Esophagus muscularis mucosa (tissue), 4 donors: ENCODE measurements at regions not wholly inside any gene's neighbourhood (a gene's known extent, or its start where the extent isn't known, plus 50 kb on each side); places are given as distances from the start of the nearest gene placed in this dataset.

ENCODE experiments used
- DNase-seq: peaks from one replicate; pipeline ENCODE4 v3.0.0-alpha.2; 2017; ENCODE audit errors: extremely low spot score
- H3K27ac ChIP-seq, 4 donors: fragments of 200-600 bp; sonication (generic); replicated peaks in 1 of 4; 1 replicate in 3 of 4; 2 replicates in 1 of 4; pipeline ENCODE4 v1.5.1; 2016 to 2019; ENCODE audit warnings: mild to moderate bottlenecking in 1 of 4
- H3K27me3 ChIP-seq, 4 donors: fragments of 200-600 bp; sonication (generic); one replicate each; pipeline versions ENCODE4 v1.5.1 to v1.6.0; 2016 to 2019
- H3K36me3 ChIP-seq, 4 donors: fragments of 200-600 bp; sonication (generic); one replicate each; pipeline ENCODE4 v1.5.1; 2016 to 2019
- H3K4me1 ChIP-seq, 4 donors: fragments of 200-600 bp; sonication (generic); one replicate each; pipeline ENCODE4 v1.5.1; 2016 to 2019
- H3K4me3 ChIP-seq, 4 donors: fragments of 200-600 bp; sonication (generic); 1 replicate in 2 of 4; 2 replicates in 2 of 4; pipeline ENCODE4 v1.5.1; 2016 to 2019; ENCODE audit warnings: mild to moderate bottlenecking in 4 of 4, moderate library complexity in 1 of 4
- H3K9me3 ChIP-seq, 4 donors: fragments of 200-600 bp; sonication (generic); 1 replicate in 3 of 4; 2 replicates in 1 of 4; pipeline ENCODE4 v1.5.1; 2016 to 2019
- CTCF ChIP-seq, 3 experiments: fragments of 200-600 bp in 2 of 3; fragments of 450-650 bp in 1 of 3; sonication (generic) in 2 of 3; IDR thresholded peaks; one replicate each; pipeline ENCODE4 v1.5.1; 2017 to 2019; ENCODE audit warnings: antibody characterized with exemption in 3 of 3, mild to moderate bottlenecking in 2 of 3, moderate library complexity in 1 of 3
- EP300 ChIP-seq: sonication (generic); formaldehyde crosslinking; IDR thresholded peaks from one replicate; pipeline ENCODE4 v1.6.1; 2017; ENCODE audit warnings: antibody characterized with exemption
- POLR2A ChIP-seq: fragments of 450-650 bp; IDR thresholded peaks from one replicate; pipeline ENCODE4 v1.6.1; 2017; ENCODE audit warnings: antibody characterized with exemption, moderate library complexity, mild to moderate bottlenecking, low read depth
- POLR2AphosphoS5 ChIP-seq, 2 donors: sonication (generic); formaldehyde crosslinking; IDR thresholded peaks; one replicate each; pipeline ENCODE4 v1.6.1; 2017; ENCODE audit warnings: antibody characterized with exemption in 2 of 2
- WGBS: methylation state at CpG from one replicate; pipeline ENCODE4 v1.1.5; 2018; 5-methylcytosine and 5-hydroxymethylcytosine counted together
- intact Hi-C: fragments of 100-400 bp; cut with DNase I; formaldehyde crosslinking; loops from one replicate; pipeline ENCODE4 v1.15.1; 2023

- Histone ChIP-seq H3K27ac (no peak overlapping the region), H3K27me3 (no peaks in the 10 kb centered on the region), H3K9me3 (no peaks in the 10 kb centered on the region), H3K36me3 (no peaks in the 10 kb centered on the region), H3K4me3 (no peak overlapping the region), H3K4me1 (peaks cover 0 to 21% (median 16%) of the 10 kb centered on the region in 4 donors)
- TF ChIP-seq CTCF (IDR thresholded peaks at IDR 0.05) (no peak), EP300 (no peak), POLR2AphosphoS5 (IDR thresholded peaks at IDR 0.05) (no peak), POLR2A (no peak)
- intact Hi-C loops, result no loop called here
- WGBS, result 98% methylated on average over 3 of the region's 3 CpGs
- no peak for DNase-seq
Observed at GRCh38 chr4:173591760-173592159, 61.7 kb upstream of the HAND2 start.

- Histone ChIP-seq H3K4me3 (no peak overlapping the region), H3K9me3 (no peaks in the 10 kb centered on the region), H3K27ac (no peak overlapping the region), H3K4me1 (peaks cover 1 to 30% (median 27%) of the 10 kb centered on the region in 4 donors), H3K27me3 (no peaks in the 10 kb centered on the region), H3K36me3 (no peaks in the 10 kb centered on the region)
- no peak for DNase-seq
- intact Hi-C loops, result no loop called here
- TF ChIP-seq POLR2A, result no peak
- TF ChIP-seq EP300, result no peak
- TF ChIP-seq POLR2AphosphoS5 (IDR thresholded peaks at IDR 0.05), result no peak
- no peak for TF ChIP-seq CTCF (IDR thresholded peaks at IDR 0.05)
- 64% methylated on average over 4 of the region's 4 CpGs for WGBS
Observed at GRCh38 chr4:173590697-173591096, 60.7 kb upstream of the HAND2 start.

- intact Hi-C loops, result no loop called here
Observed at GRCh38 chr4:173585876-173586572, 56.0 kb upstream of the HAND2 start.

GRCh38 chr4:173584506-173584905 lies 54.5 kb upstream of the HAND2 start:
- WGBS, result 70% methylated on average over 4 of the region's 4 CpGs
- intact Hi-C loops, result no loop called here
- peaks cover 6 to 33% (median 27%) of the 10 kb centered on the region in 4 donors for H3K4me1 ChIP-seq
- no peaks in the 10 kb centered on the region for H3K36me3 ChIP-seq
- no peak for TF ChIP-seq POLR2AphosphoS5 (IDR thresholded peaks at IDR 0.05)
- TF ChIP-seq CTCF (IDR thresholded peaks at IDR 0.05), result no peak
- no peak for TF ChIP-seq POLR2A
- TF ChIP-seq EP300, result no peak
- H3K27ac ChIP-seq, result peak overlapping the region in 1 of 4 donors; percentile 31
- H3K4me3 ChIP-seq, result no peak overlapping the region
- no peaks in the 10 kb centered on the region for H3K9me3 ChIP-seq
- no peak for DNase-seq
- no peaks in the 10 kb centered on the region for H3K27me3 ChIP-seq

More at GRCh38 chr4:173585876-173586572, 56.0 kb upstream of the HAND2 start:
- no peaks in the 10 kb centered on the region for H3K27me3 ChIP-seq
- H3K27ac ChIP-seq, result peak overlapping the region; percentile 21 to 67 (median 38)
- WGBS, result 39% methylated on average over 9 of the region's 9 CpGs
- no peaks in the 10 kb centered on the region for H3K9me3 ChIP-seq
- no peak for TF ChIP-seq POLR2AphosphoS5 (IDR thresholded peaks at IDR 0.05)
- no peak for TF ChIP-seq CTCF (IDR thresholded peaks at IDR 0.05)
- no peak overlapping the region for H3K4me3 ChIP-seq
- peaks cover 6 to 33% (median 27%) of the 10 kb centered on the region in 4 donors for H3K4me1 ChIP-seq
- no peak for DNase-seq
- H3K36me3 ChIP-seq, result no peaks in the 10 kb centered on the region
